ENCODE measurements at regions not wholly inside any gene's neighbourhood (a gene's known extent, or its start where the extent isn't known, plus 50 kb on each side); places are given as distances from the start of the nearest gene placed in this dataset.

- no peak for DNase-seq (ENCODE audit: low read depth)
- TF ChIP-seq CTCF (IDR thresholded peaks at IDR 0.05; ENCODE audit: control insufficient read depth, extremely low read depth, insufficient read depth), result no peak
- H3K4me3 ChIP-seq (ENCODE audit: low read depth, low read length), result no peak overlapping the region
Measured at GRCh38 chr12:66733321-66733720, 54.4 kb upstream of the GRIP1 start.

GRCh38 chr12:66733839-66734238 is 55.0 kb upstream of the GRIP1 start:
- TF ChIP-seq CTCF (IDR thresholded peaks at IDR 0.05; ENCODE audit: control insufficient read depth, extremely low read depth, insufficient read depth), result no peak
- no peak for DNase-seq (ENCODE audit: low read depth)
- no peak overlapping the region for H3K4me3 ChIP-seq (ENCODE audit: low read depth, low read length)

DNA sequence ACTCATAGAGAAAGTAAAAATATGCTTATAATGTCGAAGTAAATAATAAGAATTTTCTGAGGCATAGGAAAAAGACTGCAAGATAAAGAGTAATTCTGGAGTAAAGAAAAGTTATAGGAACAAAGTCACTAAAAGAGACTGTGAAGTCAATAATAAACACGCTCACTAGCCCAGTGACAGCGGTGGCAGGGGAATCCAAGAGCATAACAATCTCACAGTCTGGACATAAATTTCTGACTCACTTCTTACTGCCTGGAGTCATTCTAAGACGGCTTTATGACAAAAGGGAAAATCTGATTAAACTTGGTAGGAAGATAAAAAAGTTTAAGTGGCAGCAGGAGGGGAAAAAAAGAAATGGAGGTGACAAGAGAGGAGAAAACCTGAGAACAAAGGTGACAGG is 56.4 kb upstream of the GRIP1 start:
- TF ChIP-seq CTCF (IDR thresholded peaks at IDR 0.05; ENCODE audit: control insufficient read depth, extremely low read depth, insufficient read depth), result no peak
- DNase-seq (ENCODE audit: low read depth), result no peak
- H3K4me3 ChIP-seq (ENCODE audit: low read depth, low read length), result no peak overlapping the region

DNA sequence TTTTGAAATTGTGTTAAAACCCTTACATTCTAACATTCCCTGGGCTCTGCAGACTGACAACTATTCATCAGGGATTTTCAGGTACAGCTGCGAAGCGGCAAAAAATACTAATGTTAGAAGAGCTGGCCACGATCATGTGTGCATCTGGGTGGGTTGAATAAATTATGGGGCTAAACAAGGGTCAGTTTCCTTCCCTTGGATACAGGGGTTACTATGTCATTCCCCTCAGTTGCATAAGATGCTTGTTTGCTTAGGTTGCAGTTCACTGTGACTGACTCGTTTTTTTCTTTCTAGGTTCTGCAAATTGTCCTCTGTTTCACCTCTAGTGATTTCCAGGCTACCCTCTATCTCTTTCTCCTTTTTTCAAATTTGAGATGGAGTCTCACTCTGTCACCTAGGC is 58.1 kb upstream of the GRIP1 start:
- DNase-seq (ENCODE audit: low read depth), result no peak
- H3K4me3 ChIP-seq (ENCODE audit: low read depth, low read length), result no peak overlapping the region
- no peak for TF ChIP-seq CTCF (IDR thresholded peaks at IDR 0.05; ENCODE audit: control insufficient read depth, extremely low read depth, insufficient read depth)

DNA sequence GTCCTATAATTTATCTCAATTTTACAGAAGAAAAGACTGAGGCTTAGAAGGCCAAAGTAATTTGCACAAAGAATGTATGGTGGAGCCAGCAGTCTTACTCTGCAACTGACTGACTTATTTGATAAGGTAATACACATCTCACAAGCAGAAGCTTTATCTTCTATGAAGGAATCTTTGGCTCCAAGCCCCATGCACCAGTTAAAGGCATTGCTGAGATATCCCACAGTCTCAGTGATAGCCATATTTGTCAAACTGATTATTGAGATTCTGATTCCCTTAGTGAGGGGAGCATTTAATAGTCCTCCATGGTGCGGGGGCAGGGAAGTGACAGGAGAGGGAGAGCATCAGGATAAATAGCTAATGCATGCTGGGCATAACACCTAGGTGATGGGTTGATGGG is 60.4 kb upstream of the GRIP1 start:
- DNase-seq (ENCODE audit: low read depth), result no peak
- no peak overlapping the region for H3K4me3 ChIP-seq (ENCODE audit: low read depth, low read length)
- no peak for TF ChIP-seq CTCF (IDR thresholded peaks at IDR 0.05; ENCODE audit: control insufficient read depth, extremely low read depth, insufficient read depth)

- TF ChIP-seq CTCF (IDR thresholded peaks at IDR 0.05; ENCODE audit: control insufficient read depth, extremely low read depth, insufficient read depth), result no peak
- no peak for DNase-seq (ENCODE audit: low read depth)
- no peak overlapping the region for H3K4me3 ChIP-seq (ENCODE audit: low read depth, low read length)
Measured at GRCh38 chr12:66739940-66740651, 61.2 kb upstream of the GRIP1 start.

DNA sequence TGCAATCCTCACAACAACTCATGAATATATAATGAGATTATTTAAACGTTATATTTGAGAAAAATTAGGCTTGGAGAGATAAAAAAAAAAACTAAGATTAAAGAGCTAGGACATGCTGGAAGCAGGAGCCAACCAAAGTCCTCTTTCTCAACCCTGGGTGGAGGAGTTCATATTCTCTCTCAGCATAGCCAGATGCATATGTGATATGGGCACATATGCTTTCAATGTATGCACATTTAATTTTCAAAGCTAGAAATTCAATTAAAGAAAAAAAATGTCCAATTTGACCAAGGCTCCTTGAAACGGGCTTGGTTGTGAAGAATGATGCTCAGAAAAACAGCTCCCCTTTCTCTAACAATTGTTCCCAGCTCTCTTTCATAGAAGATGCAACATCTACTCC is 61.9 kb upstream of the GRIP1 start:
- no peak for TF ChIP-seq CTCF (IDR thresholded peaks at IDR 0.05; ENCODE audit: control insufficient read depth, extremely low read depth, insufficient read depth)
- no peak for DNase-seq (ENCODE audit: low read depth)
- no peak overlapping the region for H3K4me3 ChIP-seq (ENCODE audit: low read depth, low read length)

Measured in LNCaP clone FGC (cell line).